A549 (cell line): ENCODE measurements at regions not wholly inside any gene's neighbourhood (a gene's known extent, or its start where the extent isn't known, plus 50 kb on each side); places are given as distances from the start of the nearest gene placed in this dataset.

Experiments
- ATAC-seq, 2 experiments: fragments of 200-7000 bp in 1 of 2; fragments of >200 bp in 1 of 2; cut with Nextera tagmentation in 1 of 2; cut with Tn5 transposase in 1 of 2; 3 replicates each; pipeline versions ENCODE4 v1.8.0 to v1.9.1; 2018 to 2020; ENCODE audit warnings: mild to moderate bottlenecking in 1 of 2, moderate library complexity in 1 of 2
- CTCF ChIA-PET: fragments of 300-600 bp; sonication (Branson Sonifier 250); formaldehyde crosslinking; extraction: SDS; loops from one replicate; lab custom pipeline; 2021; ENCODE audit warnings: antibody characterized with exemption, inconsistent platforms; lab: Yijun Ruan, JAX
- POLR2A ChIA-PET: fragments of 350-600 bp; formaldehyde crosslinking; extraction: SDS; loops from one replicate; lab custom pipeline; 2021; ENCODE audit warnings: antibody characterized with exemption, inconsistent platforms; lab: Yijun Ruan, JAX
- DNase-seq, 2 experiments: peaks; one replicate each; pipeline versions ENCODE4 v3.0.0 to v3.0.0-alpha.2; 2011 to 2016; ENCODE audit warnings: low read depth in 1 of 2, low spot score in 1 of 2
- FAIRE-seq: peaks from 2 replicates; lab custom pipeline; 2011; peaks lifted over from hg19 to GRCh38; lab: Jason Lieb, UNC
- H3K27ac ChIP-seq, 2 experiments: fragments of >200 bp; sonication (Bioruptor Twin); formaldehyde crosslinking; 3 replicates each; pipeline ENCODE4 v1.5.1; 2016 to 2017
- H3K4me1 ChIP-seq: fragments of >200 bp; sonication (Bioruptor Twin); formaldehyde crosslinking; 3 replicates; pipeline ENCODE4 v1.6.1; 2016
- H3K4me2 ChIP-seq: fragments of >200 bp; sonication (Bioruptor Twin); formaldehyde crosslinking; 3 replicates; pipeline ENCODE4 v1.6.1; 2016
- H3K4me3 ChIP-seq: fragments of >200 bp; sonication (Bioruptor Twin); formaldehyde crosslinking; 3 replicates; pipeline ENCODE4 v1.5.1; 2016
- H3K9me3 ChIP-seq: fragments of >200 bp; sonication (Bioruptor Twin); formaldehyde crosslinking; 3 replicates; pipeline ENCODE4 v1.6.1; 2016
- BCL3 ChIP-seq: fragments of >200 bp; sonication (Bioruptor Twin); formaldehyde crosslinking; IDR thresholded peaks from 3 replicates; pipeline ENCODE4 v1.6.1; 2016
- BHLHE40 ChIP-seq: IDR thresholded peaks from 2 replicates; pipeline ENCODE4 v1.6.1; 2012; ENCODE audit warnings: low read depth, low read length, inconsistent platforms
- CBX2 ChIP-seq: fragments of 200-600 bp; sonication (generic); IDR thresholded peaks from 2 replicates; pipeline ENCODE4 v1.6.1; 2016; ENCODE audit warnings: low read depth, mild to moderate bottlenecking, borderline replicate concordance
- CBX8 ChIP-seq: fragments of 200-600 bp; sonication (generic); IDR thresholded peaks from 2 replicates; pipeline ENCODE4 v1.6.1; 2016
- CHD2 ChIP-seq: fragments of 150-350 bp; IDR thresholded peaks from 2 replicates; pipeline ENCODE4 v1.6.1; 2014; ENCODE audit warnings: low read length; ENCODE audit not compliant: partially characterized antibody
- CHD4 ChIP-seq: fragments of 200-600 bp; sonication (generic); IDR thresholded peaks from 2 replicates; pipeline ENCODE4 v1.6.1; 2016; ENCODE audit warnings: antibody characterized with exemption, mild to moderate bottlenecking, borderline replicate concordance
- EHF ChIP-seq: fragments of 250-450 bp; sonication (Bioruptor Pico); IDR thresholded peaks from 2 replicates; pipeline ENCODE4 v1.5.0; 2020; ENCODE audit warnings: mild to moderate bottlenecking
- EHMT2 ChIP-seq: fragments of 200-600 bp; sonication (generic); IDR thresholded peaks from 2 replicates; pipeline ENCODE4 v1.6.1; 2016; ENCODE audit warnings: antibody characterized with exemption, low read depth, mild to moderate bottlenecking, moderate library complexity
- ELK1 ChIP-seq: fragments of 150-350 bp; IDR thresholded peaks from 2 replicates; pipeline ENCODE4 v1.6.1; 2014; ENCODE audit warnings: low read depth, mild to moderate bottlenecking, low read length
- ESRRA ChIP-seq: fragments of 150-350 bp; IDR thresholded peaks from 2 replicates; pipeline ENCODE4 v1.6.1; 2014; ENCODE audit warnings: mild to moderate bottlenecking, low read length, borderline replicate concordance
- FOSL2 ChIP-seq, 2 experiments: fragments of 450-650 bp in 1 of 2; fragments of >200 bp in 1 of 2; sonication (Bioruptor Twin) in 1 of 2; formaldehyde crosslinking; IDR thresholded peaks; 2 replicates each; pipeline versions ENCODE4 v1.5.0 to v1.6.1; 2016 to 2020; ENCODE audit warnings: mild to moderate bottlenecking in 1 of 2, moderate library complexity in 1 of 2
- HDAC2 ChIP-seq: fragments of 200-600 bp; sonication (generic); IDR thresholded peaks from 2 replicates; pipeline ENCODE4 v1.6.1; 2016
- HES2 ChIP-seq: fragments of >200 bp; sonication (Bioruptor Twin); formaldehyde crosslinking; IDR thresholded peaks from 2 replicates; pipeline ENCODE4 v1.6.1; 2016
- HEYL ChIP-seq: fragments of 250-450 bp; sonication (Bioruptor Pico); IDR thresholded peaks from 2 replicates; pipeline ENCODE4 v1.8.0; 2021; ENCODE audit warnings: mild to moderate bottlenecking, moderate library complexity
- HMGXB4 ChIP-seq: fragments of 250-450 bp; sonication (Bioruptor Pico); IDR thresholded peaks from 2 replicates; pipeline ENCODE4 v1.5.0; 2021; ENCODE audit warnings: mild to moderate bottlenecking, moderate library complexity, borderline replicate concordance
- HOXA7 ChIP-seq: fragments of 250-450 bp; sonication (Bioruptor Pico); IDR thresholded peaks from 2 replicates; pipeline ENCODE4 v1.5.0; 2020; ENCODE audit warnings: mild to moderate bottlenecking, moderate library complexity
- HOXB13 ChIP-seq: fragments of 250-450 bp; sonication (Bioruptor Pico); IDR thresholded peaks from 2 replicates; pipeline ENCODE4 v1.5.0; 2020; ENCODE audit warnings: low read depth, mild to moderate bottlenecking, moderate library complexity
- HOXB5 ChIP-seq: fragments of 250-450 bp; sonication (Bioruptor Pico); IDR thresholded peaks from 2 replicates; pipeline ENCODE4 v1.5.0; 2020; ENCODE audit warnings: mild to moderate bottlenecking, moderate library complexity
- JUN ChIP-seq, 2 experiments: fragments of >200 bp; sonication (Bioruptor Twin); formaldehyde crosslinking; IDR thresholded peaks; 2 replicates in 1 of 2; 3 replicates in 1 of 2; pipeline ENCODE4 v1.6.1; 2016 to 2017
- KDM5A ChIP-seq: fragments of 200-600 bp; sonication (generic); IDR thresholded peaks from 2 replicates; pipeline ENCODE4 v1.6.1; 2016; ENCODE audit warnings: antibody characterized with exemption, mild to moderate bottlenecking
- MAX ChIP-seq: IDR thresholded peaks from 2 replicates; pipeline ENCODE4 v1.6.1; 2012
- MAZ ChIP-seq: fragments of 150-350 bp; IDR thresholded peaks from 2 replicates; pipeline ENCODE4 v1.6.1; 2014; ENCODE audit warnings: antibody characterized with exemption, low read depth, low read length, borderline replicate concordance
- NFE2L2 ChIP-seq: fragments of 150-350 bp; conservative IDR thresholded peaks from 2 replicates; pipeline ENCODE4 v1.6.1; 2014; ENCODE audit warnings: low read length
- NPAS2 ChIP-seq: fragments of 250-450 bp; sonication (Bioruptor Pico); IDR thresholded peaks from 2 replicates; pipeline ENCODE4 v1.8.0; 2022; ENCODE audit warnings: mild to moderate bottlenecking, moderate library complexity, borderline replicate concordance
- NR3C1 ChIP-seq: fragments of >200 bp; sonication (Bioruptor Twin); formaldehyde crosslinking; IDR thresholded peaks from 3 replicates; pipeline ENCODE4 v1.6.1; 2017
- PBX3 ChIP-seq: IDR thresholded peaks from 2 replicates; pipeline ENCODE4 v1.6.1; 2012
- PHF8 ChIP-seq: fragments of 200-600 bp; sonication (generic); IDR thresholded peaks from 2 replicates; pipeline ENCODE4 v1.6.1; 2016; ENCODE audit warnings: low read depth, mild to moderate bottlenecking, antibody characterized with exemption, moderate library complexity, borderline replicate concordance
- RAD21 ChIP-seq, 2 experiments: fragments of >200 bp in 1 of 2; sonication (Bioruptor Twin) in 1 of 2; formaldehyde crosslinking in 1 of 2; IDR thresholded peaks in 1 of 2; conservative IDR thresholded peaks in 1 of 2; 2 replicates in 1 of 2; 3 replicates in 1 of 2; pipeline ENCODE4 v1.6.1; 2012 to 2018; ENCODE audit warnings: inconsistent platforms in 1 of 2
- RFX5 ChIP-seq: fragments of 450-650 bp; IDR thresholded peaks from 2 replicates; pipeline ENCODE4 v1.7.1; 2014; ENCODE audit warnings: antibody characterized with exemption, mild to moderate bottlenecking, moderate library complexity
- RNF2 ChIP-seq: fragments of 200-600 bp; sonication (generic); IDR thresholded peaks from 2 replicates; pipeline ENCODE4 v1.6.1; 2016; ENCODE audit warnings: low read depth, mild to moderate bottlenecking, antibody characterized with exemption, moderate library complexity, borderline replicate concordance
- SREBF2 ChIP-seq: fragments of 450-650 bp; IDR thresholded peaks from 2 replicates; pipeline ENCODE4 v1.6.1; 2014; ENCODE audit warnings: mild to moderate bottlenecking, moderate library complexity
- TFCP2L1 ChIP-seq: fragments of 250-450 bp; sonication (Bioruptor Pico); IDR thresholded peaks from 2 replicates; pipeline ENCODE4 v1.5.0; 2021; ENCODE audit warnings: mild to moderate bottlenecking
- ZNF302 ChIP-seq: fragments of 250-450 bp; sonication (Bioruptor Pico); IDR thresholded peaks from 2 replicates; pipeline ENCODE4 v1.9.0; 2021; ENCODE audit warnings: inconsistent platforms, mild to moderate bottlenecking, moderate library complexity
- ZSCAN20 ChIP-seq: fragments of 250-450 bp; sonication (Bioruptor Pico); IDR thresholded peaks from 2 replicates; pipeline ENCODE4 v1.8.0; 2022; ENCODE audit warnings: mild to moderate bottlenecking, moderate library complexity
- WGBS: methylation state at CpG from one replicate; pipeline ENCODE4 v1.1.6; 2017; ENCODE audit errors: missing lambda C conversion rate; 5-methylcytosine and 5-hydroxymethylcytosine counted together

- H3K4me1 ChIP-seq, result peaks cover 56% of the 10 kb centered on the region
- peak overlapping the region; percentile 97 to 98 for H3K27ac ChIP-seq
- POLR2A ChIA-PET, result interaction anchor here (0.6 to 4.6 kb wide), 22 partner anchors 10 to 344 kb away, joined by 3 to 67 read pairs (median 4); partner anchors contain the start of genes RAI14 and TTC23L
- 4% methylated on average over 5 of the region's 5 CpGs for WGBS
- ATAC-seq (peak; percentile 87 to 88), FAIRE-seq (no peak), DNase-seq (peak; percentile 93 to 97)
- H3K4me3 ChIP-seq, result peak overlapping the region; percentile 29; the same call in 1 of the 3 replicates
- peak overlapping the region; percentile 86 for H3K4me2 ChIP-seq
- CTCF ChIA-PET, result interaction anchor here (0.7 to 8.8 kb wide), 14 partner anchors 12 to 313 kb away, joined by 3 to 49 read pairs (median 3); no protein-coding TSS in a partner anchor
- H3K9me3 ChIP-seq, result peaks cover 5% of the 10 kb centered on the region; the same call in 1 of the 3 replicates
- TF ChIP-seq MAZ, result no peak
- no peak; the same call in 2 of the 3 replicates for TF ChIP-seq BCL3
- no peak for TF ChIP-seq HOXB5
- TF ChIP-seq NPAS2 (CRISPR knock-in tag), result no peak
- TF ChIP-seq JUN (IDR thresholded peaks at IDR 0.05), result peak; percentile 53 to 73; a peak in 3 of 5 replicates
- no peak for TF ChIP-seq NR3C1
- TF ChIP-seq SREBF2, result no peak
- TF ChIP-seq RAD21 (conservative IDR thresholded peaks at IDR 0.05 in 1 of 2, IDR thresholded peaks at IDR 0.05 in 1 of 2), result peak in 1 of 2 experiments; percentile 22; a peak in 2 of 5 replicates
- no peak for TF ChIP-seq RNF2
- no peak for TF ChIP-seq ELK1
- TF ChIP-seq EHMT2, result no peak
- TF ChIP-seq CHD4, result no peak
- no peak for TF ChIP-seq EHF
- TF ChIP-seq ZSCAN20 (CRISPR knock-in tag), result no peak
- no peak for TF ChIP-seq BHLHE40
- TF ChIP-seq HMGXB4 (CRISPR knock-in tag), result no peak
- peak; percentile 50; the same call in 1 of the 2 replicates for TF ChIP-seq FOSL2 (IDR thresholded peaks at IDR 0.05)
- peak; percentile 91 for TF ChIP-seq FOSL2 (CRISPR knock-in tag; IDR thresholded peaks at IDR 0.05)
- no peak for TF ChIP-seq HOXB13 (CRISPR knock-in tag)
- TF ChIP-seq KDM5A, result no peak
- no peak for TF ChIP-seq HDAC2
- 0 out of 2 replicates have a peak, but pooled peaks have one; percentile 28 for TF ChIP-seq RFX5
- no peak for TF ChIP-seq NFE2L2
- TF ChIP-seq TFCP2L1, result 0 out of 2 replicates have a peak, but pooled peaks have one; percentile 61
- no peak for TF ChIP-seq ZNF302 (CRISPR knock-in tag)
- no peak for TF ChIP-seq HOXA7
- no peak; the same call in none of the 2 replicates for TF ChIP-seq MAX
- no peak for TF ChIP-seq CHD2
- TF ChIP-seq PHF8, result no peak
- TF ChIP-seq CBX8, result no peak
- TF ChIP-seq HES2, result no peak
- TF ChIP-seq CBX2, result no peak
- TF ChIP-seq ESRRA, result no peak
- peak; percentile 45; the same call in 1 of the 2 replicates for TF ChIP-seq PBX3
- no peak for TF ChIP-seq HEYL (CRISPR knock-in tag)
Measured at GRCh38 chr5:34585601-34586104, 70.5 kb upstream of the RAI14 start.
